GM18951 (cell line): ENCODE measurements at regions not wholly inside any gene's neighbourhood (a gene's known extent, or its start where the extent isn't known, plus 50 kb on each side); places are given as distances from the start of the nearest gene placed in this dataset.

Experiments used
- POLR2A ChIP-seq: IDR thresholded peaks from 4 replicates; pipeline ENCODE4 v1.6.1; 2011; ENCODE audit warnings: mild to moderate bottlenecking; ENCODE audit not compliant: insufficient read length, insufficient read depth; ENCODE audit errors: extremely low read depth
- in situ Hi-C: fragments of 300-500 bp; cut with MboI; formaldehyde crosslinking; loops from one replicate; pipeline ENCODE4 v1.12.0; 2022; ENCODE audit warnings: low sequenced_read_pairs, mixed read lengths, inconsistent platforms; ENCODE audit not compliant: unreplicated experiment

DNA sequence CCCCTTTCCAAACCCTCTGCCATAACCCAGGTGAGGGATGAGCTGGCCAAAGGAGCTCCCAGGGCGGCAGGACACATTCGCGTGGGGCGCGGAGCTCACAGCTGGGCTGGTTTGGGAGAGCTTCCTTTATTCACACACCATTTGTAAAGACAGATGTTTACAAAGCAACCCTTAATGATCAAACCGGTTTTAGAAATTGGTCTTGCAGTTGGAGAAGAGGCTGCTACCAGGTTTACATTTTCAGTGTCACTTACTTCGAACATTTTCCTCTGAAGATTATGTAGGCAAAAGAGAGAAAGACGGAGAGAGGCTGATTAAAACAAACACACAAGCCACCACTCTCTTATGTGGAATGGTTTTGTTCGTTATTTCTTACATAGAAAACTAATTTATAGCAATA lies 648.7 kb downstream of the IRX1 start:
- in situ Hi-C loops = no loop called here
- TF ChIP-seq POLR2A = no peak

DNA sequence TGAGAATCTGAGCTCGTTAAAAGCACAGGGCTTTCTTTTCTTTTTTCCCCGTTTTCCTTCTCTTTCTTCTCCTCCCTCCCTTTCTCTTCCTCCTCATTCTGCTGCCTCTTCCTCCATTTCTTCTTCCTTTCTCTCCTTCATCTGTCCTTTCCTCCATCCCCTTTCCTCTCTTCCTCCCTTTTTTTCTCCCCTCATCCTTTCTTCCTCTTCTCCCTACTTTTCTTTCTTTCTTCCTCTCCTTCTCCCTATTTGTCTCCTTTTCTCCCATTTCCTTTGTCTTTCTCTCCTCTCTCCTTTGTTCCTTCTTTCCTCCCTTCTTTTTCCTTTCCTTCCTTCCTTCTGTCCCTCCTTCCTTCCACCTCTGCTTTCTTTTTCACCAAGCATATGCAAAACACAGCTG lies 649.4 kb downstream of the IRX1 start:
- in situ Hi-C loops = no loop called here
- TF ChIP-seq POLR2A = no peak

DNA sequence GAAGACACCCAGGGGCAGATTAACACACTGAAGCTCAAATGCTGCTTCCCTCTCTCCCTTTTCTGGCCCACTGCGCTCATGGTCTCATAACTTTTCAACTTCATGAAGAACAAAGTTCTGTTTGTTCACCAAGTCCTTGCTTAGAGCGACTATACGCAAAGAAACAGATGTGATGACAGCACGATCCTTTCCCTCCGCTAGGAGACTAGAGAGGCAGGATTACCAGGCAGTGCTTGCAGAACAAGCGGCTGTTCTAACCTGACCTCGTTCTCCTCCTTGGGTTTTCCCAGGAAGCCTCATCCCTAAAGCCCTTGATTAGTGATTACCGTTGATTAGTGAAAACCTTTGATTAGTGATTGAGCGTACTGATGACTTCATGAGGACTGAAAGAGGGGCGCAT lies 649.9 kb downstream of the IRX1 start:
- in situ Hi-C loops = no loop called here
- TF ChIP-seq POLR2A = no peak

DNA sequence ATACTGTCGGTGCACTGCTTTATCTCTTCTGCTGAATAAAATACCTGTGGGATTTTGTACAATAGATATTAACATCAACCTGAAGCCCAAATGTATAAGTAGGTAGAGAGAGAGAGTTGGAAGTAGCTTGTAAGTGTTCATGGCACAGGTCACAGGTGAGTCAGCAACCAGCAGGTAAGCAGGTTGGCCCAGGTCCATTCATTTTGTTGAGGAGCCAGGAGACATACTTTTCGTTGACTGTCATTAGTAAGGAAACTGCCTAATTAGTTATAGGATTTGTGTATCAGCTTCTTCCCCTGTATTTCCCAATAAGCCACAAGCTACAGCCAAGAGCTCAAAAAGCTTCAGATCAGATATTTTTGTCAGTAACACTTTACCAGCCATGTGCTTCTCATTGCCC lies 650.8 kb downstream of the IRX1 start:
- TF ChIP-seq POLR2A = no peak
- in situ Hi-C loops = no loop called here

GRCh38 chr5:4250254-4250653 lies 654.6 kb downstream of the IRX1 start:
- in situ Hi-C loops = no loop called here
- TF ChIP-seq POLR2A = no peak

- TF ChIP-seq POLR2A = no peak
- in situ Hi-C loops = no loop called here
These were observed 656.8 kb downstream of the IRX1 start for GRCh38 chr5:4252385-4252784.

DNA sequence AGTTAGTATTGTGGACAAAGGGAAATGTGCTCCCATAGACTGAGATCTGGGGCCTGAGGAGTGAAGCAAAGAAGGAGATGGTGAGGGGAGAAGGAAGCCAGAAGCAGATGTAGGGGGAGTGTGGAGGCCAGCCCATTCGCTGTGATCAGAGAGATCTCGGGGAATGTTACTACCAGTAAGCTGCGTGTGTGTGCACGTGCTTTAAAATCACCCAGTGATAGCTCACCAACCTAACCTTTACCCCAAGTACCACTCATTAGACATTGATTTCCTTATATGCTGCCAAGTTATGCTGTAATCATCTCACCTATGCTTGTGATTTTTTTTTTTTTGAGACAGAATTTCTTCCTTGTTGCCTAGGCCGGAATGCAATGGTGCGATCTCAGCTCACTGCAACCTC lies 659.1 kb downstream of the IRX1 start:
- in situ Hi-C loops = no loop called here
- TF ChIP-seq POLR2A = no peak

DNA sequence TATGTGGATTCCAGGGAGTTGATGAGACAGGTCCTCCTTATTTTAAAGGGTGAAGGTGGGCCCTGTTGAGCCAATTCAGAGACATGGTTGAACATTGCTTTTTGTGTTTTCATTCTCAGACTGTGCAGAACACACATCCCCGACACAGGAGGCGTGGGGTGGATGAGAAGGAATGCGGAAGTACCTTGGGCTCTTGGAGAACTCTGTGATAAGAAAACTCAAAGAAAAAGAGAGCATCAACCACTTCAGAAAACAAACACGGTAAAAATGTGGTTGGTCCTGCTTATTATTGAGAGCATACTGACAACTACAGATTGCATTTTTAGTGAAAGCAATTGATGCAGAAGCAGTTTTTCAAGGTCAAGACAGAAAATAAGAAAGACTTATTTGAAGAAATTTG lies 659.8 kb downstream of the IRX1 start:
- TF ChIP-seq POLR2A = no peak
- in situ Hi-C loops = no loop called here

DNA sequence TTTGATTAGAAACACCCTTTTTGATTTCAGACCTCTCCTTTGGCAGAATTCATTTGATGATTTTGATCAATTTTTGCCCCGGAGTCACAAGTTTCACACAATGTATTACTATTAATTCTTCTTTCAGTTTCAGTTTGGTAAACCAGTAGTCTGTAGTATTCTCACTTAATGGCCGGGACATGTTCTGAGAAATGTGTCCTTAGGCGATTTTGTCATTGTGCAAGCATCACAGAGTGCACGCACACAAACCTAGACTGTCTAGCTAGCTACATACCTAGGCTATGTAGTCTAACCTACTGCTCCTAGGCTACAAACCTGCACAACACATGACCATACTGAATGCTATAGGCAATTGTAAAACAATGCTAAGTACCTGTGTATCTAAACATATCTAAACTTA lies 662.5 kb downstream of the IRX1 start:
- no peak for TF ChIP-seq POLR2A
- in situ Hi-C loops = no loop called here

DNA sequence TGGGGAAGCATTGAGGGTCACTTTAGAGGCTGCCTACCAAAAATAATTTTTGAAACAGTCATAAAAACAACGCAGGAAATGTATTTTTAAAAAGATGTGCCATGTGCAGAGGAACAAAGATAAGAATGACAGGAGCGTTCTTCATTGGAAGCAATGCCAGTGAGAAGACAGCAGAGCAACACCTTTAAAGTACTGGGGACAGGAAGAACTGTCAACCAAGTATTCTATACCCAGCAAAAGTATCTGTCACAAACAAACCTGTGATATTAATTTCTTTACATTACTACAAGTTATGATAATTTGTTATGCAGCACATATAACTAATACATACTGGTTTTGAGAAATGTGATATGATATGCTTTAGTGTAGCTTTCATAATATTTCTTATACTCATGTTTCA lies 675.6 kb downstream of the IRX1 start:
- in situ Hi-C loops = no loop called here
- TF ChIP-seq POLR2A = no peak

GRCh38 chr5:4275232-4275631 lies 679.6 kb downstream of the IRX1 start:
- in situ Hi-C loops = no loop called here
- no peak for TF ChIP-seq POLR2A

GRCh38 chr5:4294878-4295277 lies 699.2 kb downstream of the IRX1 start:
- in situ Hi-C loops = no loop called here
- no peak for TF ChIP-seq POLR2A

GRCh38 chr5:4295663-4296339 lies 700.2 kb downstream of the IRX1 start:
- in situ Hi-C loops = no loop called here
- TF ChIP-seq POLR2A = no peak

DNA sequence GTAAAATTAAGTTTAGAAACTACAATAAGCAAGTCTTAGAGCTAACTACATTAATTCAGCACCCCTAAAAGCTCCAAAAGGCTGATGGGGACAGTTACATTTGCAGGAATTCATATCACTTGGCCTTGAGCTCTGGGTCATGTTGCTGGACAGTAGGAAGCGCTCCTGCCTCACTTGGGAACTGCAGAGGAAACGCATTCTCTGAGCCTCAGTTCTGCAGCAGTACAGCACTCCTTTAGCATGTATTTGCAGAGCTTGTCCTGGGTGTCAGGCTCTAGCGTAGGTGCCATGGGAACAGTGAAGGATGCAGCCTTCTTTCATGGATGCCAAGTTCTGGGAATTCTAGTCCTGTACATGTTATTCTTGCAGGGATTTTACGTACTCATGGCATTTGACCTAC lies 710.4 kb downstream of the IRX1 start:
- in situ Hi-C loops = no loop called here

DNA sequence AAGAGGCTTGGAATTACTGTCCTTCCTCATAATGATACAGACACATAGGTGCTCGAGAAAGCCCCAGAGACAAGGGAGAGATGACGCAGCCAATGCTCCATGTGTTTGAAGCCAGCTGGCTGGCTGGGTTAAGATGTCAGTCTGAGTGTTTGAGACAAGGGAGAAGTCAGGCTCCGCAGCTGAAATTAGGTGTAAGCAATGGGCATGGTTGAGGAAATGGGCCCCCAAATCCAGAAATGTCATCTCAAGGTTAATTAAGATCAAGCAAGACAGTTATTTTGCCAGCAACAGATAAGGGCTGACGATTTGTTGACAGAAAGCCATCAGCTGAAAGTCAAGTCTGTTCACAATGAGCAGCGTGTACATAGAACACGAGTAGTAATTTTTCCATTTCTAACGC lies 713.4 kb downstream of the IRX1 start:
- no peak for TF ChIP-seq POLR2A
- in situ Hi-C loops = no loop called here

More for the DNA sequence above, 710.4 kb downstream of the IRX1 start:
- TF ChIP-seq POLR2A = no peak

GRCh38 chr5:4313138-4313537 lies 717.5 kb downstream of the IRX1 start:
- no peak for TF ChIP-seq POLR2A
- in situ Hi-C loops = no loop called here
